ENCODE measurements at regions not wholly inside any gene's neighbourhood (a gene's known extent, or its start where the extent isn't known, plus 50 kb on each side); places are given as distances from the start of the nearest gene placed in this dataset.
"Not testable (repeated sequence)": the region's sequence is repeated elsewhere in the genome, so short reads cannot be mapped to it uniquely, and the experiment has no call there.

- intact Hi-C loops (cut with micrococcal nuclease; ENCODE audit: unreplicated experiment) = no loop called here
- no peak for DNase-seq (ENCODE audit: low spot score)
- no TSS peak for BruUV-seq (replicated peaks)
- TF ChIP-seq EZH2phosphoT487 (IDR thresholded peaks at IDR 0.05; ENCODE audit: borderline replicate concordance, low read depth, low read length) (no peak), CTCF (conservative IDR thresholded peaks at IDR 0.05; ENCODE audit: low read length) (no peak)
- Histone ChIP-seq H2AFZ (ENCODE audit: low read length) (no peak overlapping the region), H3K27ac (ENCODE audit: low read depth, low read length, poor library complexity, severe bottlenecking) (no peak overlapping the region), H3K4me1 (ENCODE audit: insufficient read depth, low read length, poor library complexity, severe bottlenecking) (no peaks in the 10 kb centered on the region), H3K4me3 (ENCODE audit: low read depth, low read length, poor library complexity, severe bottlenecking) (no peak overlapping the region), H4K20me1 (ENCODE audit: insufficient read depth, low read length) (no peaks in the 10 kb centered on the region), H3K36me3 (ENCODE audit: insufficient read depth, low read length) (no peaks in the 10 kb centered on the region), H3K79me2 (ENCODE audit: insufficient read depth, low read depth, low read length) (no peaks in the 10 kb centered on the region), H3K9me2 (ENCODE audit: insufficient read depth, low read length) (no peaks in the 10 kb centered on the region), H3K4me2 (ENCODE audit: low read length) (no peak overlapping the region), H3K9me3 (ENCODE audit: low read length) (no peaks in the 10 kb centered on the region)
- CTCF ChIA-PET (ENCODE audit: unreplicated experiment) = no interaction called here
- POLR2A ChIA-PET = no interaction called here
Measured at GRCh38 chr15:91368611-91369010, 268.6 kb downstream of the SV2B start.

GRCh38 chr15:91369823-91370222 lies 269.8 kb downstream of the SV2B start:
- no TSS peak for BruUV-seq (replicated peaks)
- no peak overlapping the region for H3K4me2 ChIP-seq (ENCODE audit: low read length)
- no peaks in the 10 kb centered on the region for H3K36me3 ChIP-seq (ENCODE audit: insufficient read depth, low read length)
- TF ChIP-seq CTCF (conservative IDR thresholded peaks at IDR 0.05; ENCODE audit: low read length) = no peak
- TF ChIP-seq EZH2phosphoT487 (IDR thresholded peaks at IDR 0.05; ENCODE audit: borderline replicate concordance, low read depth, low read length) = no peak
- intact Hi-C loops (cut with micrococcal nuclease; ENCODE audit: unreplicated experiment) = no loop called here
- H3K9me2 ChIP-seq (ENCODE audit: insufficient read depth, low read length) = no peaks in the 10 kb centered on the region
- no peaks in the 10 kb centered on the region for H3K9me3 ChIP-seq (ENCODE audit: low read length)
- H3K27ac ChIP-seq (ENCODE audit: low read depth, low read length, poor library complexity, severe bottlenecking) = no peak overlapping the region
- H3K79me2 ChIP-seq (ENCODE audit: insufficient read depth, low read depth, low read length) = no peaks in the 10 kb centered on the region
- H2AFZ ChIP-seq (ENCODE audit: low read length) = no peak overlapping the region
- CTCF ChIA-PET (ENCODE audit: unreplicated experiment) = no interaction called here
- H3K4me3 ChIP-seq (ENCODE audit: low read depth, low read length, poor library complexity, severe bottlenecking) = no peak overlapping the region
- POLR2A ChIA-PET = no interaction called here
- no peak for DNase-seq (ENCODE audit: low spot score)
- H3K4me1 ChIP-seq (ENCODE audit: insufficient read depth, low read length, poor library complexity, severe bottlenecking) = no peaks in the 10 kb centered on the region
- H4K20me1 ChIP-seq (ENCODE audit: insufficient read depth, low read length) = no peaks in the 10 kb centered on the region

GRCh38 chr15:91371345-91371744 lies 271.3 kb downstream of the SV2B start:
- BruUV-seq (replicated peaks); H3K79me2 ChIP-seq (ENCODE audit: insufficient read depth, low read depth, low read length); intact Hi-C loops (cut with micrococcal nuclease; ENCODE audit: unreplicated experiment); DNase-seq (ENCODE audit: low spot score); H4K20me1 ChIP-seq (ENCODE audit: insufficient read depth, low read length); H2AFZ ChIP-seq (ENCODE audit: low read length); H3K4me1 ChIP-seq (ENCODE audit: insufficient read depth, low read length, poor library complexity, severe bottlenecking); H3K4me2 ChIP-seq (ENCODE audit: low read length); H3K36me3 ChIP-seq (ENCODE audit: insufficient read depth, low read length); H3K4me3 ChIP-seq (ENCODE audit: low read depth, low read length, poor library complexity, severe bottlenecking); CTCF ChIA-PET (ENCODE audit: unreplicated experiment); H3K9me3 ChIP-seq (ENCODE audit: low read length); H3K9me2 ChIP-seq (ENCODE audit: insufficient read depth, low read length); H3K27ac ChIP-seq (ENCODE audit: low read depth, low read length, poor library complexity, severe bottlenecking); POLR2A ChIA-PET: not testable (repeated sequence)
